Forelimb muscle (tissue), 1 donor: ENCODE measurements at regions not wholly inside any gene's neighbourhood (a gene's known extent, or its start where the extent isn't known, plus 50 kb on each side); places are given as distances from the start of the nearest gene placed in this dataset.
"Not testable (repeated sequence)": the region's sequence is repeated elsewhere in the genome, so short reads cannot be mapped to it uniquely, and the experiment has no call there.

Experiments
- DNase-seq: peaks from one replicate; pipeline ENCODE4 v3.0.0-alpha.2; 2013; ENCODE audit warnings: low read depth

GRCh38 chr6:112459758-112460304 lies 112.7 kb downstream of the RFPL4B start:
- no peak for DNase-seq

GRCh38 chr6:112464901-112465665 lies 118.0 kb downstream of the RFPL4B start:
- DNase-seq = no peak

GRCh38 chr6:112466373-112467151 lies 119.4 kb downstream of the RFPL4B start:
- no peak for DNase-seq

GRCh38 chr6:112468359-112468758 lies 121.2 kb downstream of the RFPL4B start:
- DNase-seq = no peak

- no peak for DNase-seq
Observed at GRCh38 chr6:112469306-112469705, 122.2 kb downstream of the RFPL4B start.

- DNase-seq = no peak
Observed at GRCh38 chr6:112470376-112470775, 123.2 kb downstream of the RFPL4B start.

- no peak for DNase-seq
Observed at GRCh38 chr6:112470950-112471349, 123.8 kb downstream of the RFPL4B start.

- no peak for DNase-seq
Observed at GRCh38 chr6:112475083-112475482, 128.0 kb downstream of the RFPL4B start.

GRCh38 chr6:112477125-112477524 lies 130.0 kb downstream of the RFPL4B start:
- no peak for DNase-seq

GRCh38 chr6:112478036-112478435 lies 130.9 kb downstream of the RFPL4B start:
- DNase-seq = peak; percentile 88

GRCh38 chr6:112479975-112480374 lies 132.8 kb downstream of the RFPL4B start:
- DNase-seq = not testable (repeated sequence)

- no peak for DNase-seq
Observed at GRCh38 chr6:112480553-112480952, 133.4 kb downstream of the RFPL4B start.

- DNase-seq = no peak
Observed at GRCh38 chr6:112481211-112481610, 134.1 kb downstream of the RFPL4B start.

- no peak for DNase-seq
Observed at GRCh38 chr6:112482373-112482772, 135.2 kb downstream of the RFPL4B start.

GRCh38 chr6:112485120-112485826 lies 138.1 kb downstream of the RFPL4B start:
- no peak for DNase-seq

GRCh38 chr6:112485827-112486212 lies 138.7 kb downstream of the RFPL4B start:
- DNase-seq = no peak

GRCh38 chr6:112486454-112486853 lies 139.3 kb downstream of the RFPL4B start:
- no peak for DNase-seq

GRCh38 chr6:112488238-112488637 lies 141.1 kb downstream of the RFPL4B start:
- no peak for DNase-seq

- peak; percentile 84 for DNase-seq
Observed at GRCh38 chr6:112501705-112502104, 154.6 kb downstream of the RFPL4B start.

- no peak for DNase-seq
Observed at GRCh38 chr6:112502351-112503090, 155.4 kb downstream of the RFPL4B start.

- no peak for DNase-seq
Observed at GRCh38 chr6:112503091-112503596, 156.0 kb downstream of the RFPL4B start.
